ENCODE measurements at regions not wholly inside any gene's neighbourhood (a gene's known extent, or its start where the extent isn't known, plus 50 kb on each side); places are given as distances from the start of the nearest gene placed in this dataset.

DNA sequence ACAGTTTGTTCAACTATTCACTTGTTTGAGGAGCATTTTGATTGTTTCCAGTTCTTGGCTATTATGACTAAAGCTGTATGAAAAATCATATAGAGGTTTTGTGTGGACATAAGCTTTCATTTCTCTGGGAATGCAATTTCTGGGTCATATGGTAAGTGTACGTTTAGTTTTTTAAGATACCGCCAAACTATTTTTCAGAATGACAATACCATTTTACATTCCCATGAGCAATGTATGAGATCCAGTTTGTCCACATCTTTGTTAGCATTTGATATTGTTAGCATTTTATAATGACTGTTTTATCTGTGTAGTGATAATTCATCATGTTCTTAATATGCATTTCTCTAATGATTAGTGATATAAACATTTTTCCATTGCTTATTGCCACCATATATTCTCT, 258.7 kb upstream of the CTNNB1 start:
- TF ChIP-seq, protein P1, sequence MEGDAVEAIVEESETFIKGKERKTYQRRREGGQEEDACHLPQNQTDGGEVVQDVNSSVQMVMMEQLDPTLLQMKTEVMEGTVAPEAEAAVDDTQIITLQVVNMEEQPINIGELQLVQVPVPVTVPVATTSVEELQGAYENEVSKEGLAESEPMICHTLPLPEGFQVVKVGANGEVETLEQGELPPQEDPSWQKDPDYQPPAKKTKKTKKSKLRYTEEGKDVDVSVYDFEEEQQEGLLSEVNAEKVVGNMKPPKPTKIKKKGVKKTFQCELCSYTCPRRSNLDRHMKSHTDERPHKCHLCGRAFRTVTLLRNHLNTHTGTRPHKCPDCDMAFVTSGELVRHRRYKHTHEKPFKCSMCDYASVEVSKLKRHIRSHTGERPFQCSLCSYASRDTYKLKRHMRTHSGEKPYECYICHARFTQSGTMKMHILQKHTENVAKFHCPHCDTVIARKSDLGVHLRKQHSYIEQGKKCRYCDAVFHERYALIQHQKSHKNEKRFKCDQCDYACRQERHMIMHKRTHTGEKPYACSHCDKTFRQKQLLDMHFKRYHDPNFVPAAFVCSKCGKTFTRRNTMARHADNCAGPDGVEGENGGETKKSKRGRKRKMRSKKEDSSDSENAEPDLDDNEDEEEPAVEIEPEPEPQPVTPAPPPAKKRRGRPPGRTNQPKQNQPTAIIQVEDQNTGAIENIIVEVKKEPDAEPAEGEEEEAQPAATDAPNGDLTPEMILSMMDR (IDR thresholded peaks at IDR 0.05) = no peak
- TF ChIP-seq POLR2A (IDR thresholded peaks at IDR 0.05) = no peak

All from thyroid gland (tissue), 4 donors.